ENCODE measurements at regions not wholly inside any gene's neighbourhood (a gene's known extent, or its start where the extent isn't known, plus 50 kb on each side); places are given as distances from the start of the nearest gene placed in this dataset.

- H4K20me1 ChIP-seq (ENCODE audit: insufficient read depth, low read length) = no peaks in the 10 kb centered on the region
- H3K4ac ChIP-seq (ENCODE audit: low read depth, low read length) = no peak overlapping the region
- no peak overlapping the region for H2BK20ac ChIP-seq (ENCODE audit: low read depth, low read length)
- no peaks in the 10 kb centered on the region for H3K36me3 ChIP-seq (ENCODE audit: control insufficient read depth, insufficient read depth, low read length)
- H3K9me1 ChIP-seq (ENCODE audit: insufficient read depth, low read length) = no peaks in the 10 kb centered on the region
- no peak for DNase-seq
- H3K18ac ChIP-seq (ENCODE audit: low read depth, low read length) = no peak overlapping the region
- CTCF ChIA-PET = no interaction called here
- no CpG with 5 or more reads among the region's 1 CpG for WGBS, 2 experiments (ENCODE audit: extremely low coverage in 2 of 2, insufficient read length in 1 of 2)
- TF ChIP-seq BHLHE40 (IDR thresholded peaks at IDR 0.05; ENCODE audit: low read depth, low read length) = no peak
- TF ChIP-seq RAD21 (IDR thresholded peaks at IDR 0.05; ENCODE audit: low read length) = no peak
- no peak overlapping the region for H4K91ac ChIP-seq (ENCODE audit: insufficient read depth, low read depth, low read length)
- no peak overlapping the region for H2AK9ac ChIP-seq (replicated peaks; ENCODE audit: low read depth, low read length, poor library complexity)
- H3K4me1 ChIP-seq (ENCODE audit: control insufficient read depth, insufficient read depth, low read length) = no peaks in the 10 kb centered on the region
- BruUV-seq (replicated peaks) = no TSS peak
- POLR2A ChIA-PET (ENCODE audit: unreplicated experiment) = no interaction called here
- no peak for ATAC-seq (ENCODE audit: low read depth)
- H2BK120ac ChIP-seq (ENCODE audit: low read depth, low read length) = no peak overlapping the region
- H3K27me3 ChIP-seq (ENCODE audit: control insufficient read depth, insufficient read depth, low read length) = no peaks in the 10 kb centered on the region
- no peak overlapping the region for H2AK5ac ChIP-seq (ENCODE audit: low read depth, low read length)
- H4K8ac ChIP-seq (ENCODE audit: low read depth in 2 of 2, low read length in 2 of 2) = no peak overlapping the region
- H3K9ac ChIP-seq (ENCODE audit: low read depth, low read length) = no peak overlapping the region
- H2BK5ac ChIP-seq (ENCODE audit: low read depth, low read length, poor library complexity, severe bottlenecking) = no peak overlapping the region
- in situ Hi-C loops (cut with MboI; ENCODE audit: low sequenced_read_pairs) (no loop called here), dilution Hi-C loops (cut with HindIII; ENCODE audit: low sequenced_read_pairs, unreplicated experiment) (no loop called here), intact Hi-C loops (cut with micrococcal nuclease) (no loop called here)
- H2BK15ac ChIP-seq (ENCODE audit: low read depth, low read length) = no peak overlapping the region
- no peak overlapping the region for H3K4me3 ChIP-seq (ENCODE audit: insufficient read depth, low read depth, low read length)
- H3K4me2 ChIP-seq (ENCODE audit: low read depth, low read length) = no peak overlapping the region
- H4K5ac ChIP-seq (ENCODE audit: low read depth, low read length) = no peak overlapping the region
- H3K27ac ChIP-seq (ENCODE audit: insufficient read depth, low read length) = no peak overlapping the region
- no peaks in the 10 kb centered on the region for H3K79me1 ChIP-seq (ENCODE audit: low read depth in 1 of 2, low read length in 2 of 2)
- no peak overlapping the region for H3K56ac ChIP-seq (ENCODE audit: extremely low read depth, insufficient read depth, low read length)
- H3K9me3 ChIP-seq (ENCODE audit: control insufficient read depth, insufficient read depth, low read length) = peaks cover 8% of the 10 kb centered on the region
- no peak overlapping the region for H3K23ac ChIP-seq (ENCODE audit: low read depth, low read length)
- no peak overlapping the region for H2AFZ ChIP-seq (replicated peaks; ENCODE audit: low read length, poor library complexity)
- no peak overlapping the region for H3K14ac ChIP-seq (replicated peaks; ENCODE audit: low read depth, low read length)
Measured at GRCh38 chr3:182198345-182198744, 486.6 kb downstream of the SOX2 start.
